ENCODE measurements at regions not wholly inside any gene's neighbourhood (a gene's known extent, or its start where the extent isn't known, plus 50 kb on each side); places are given as distances from the start of the nearest gene placed in this dataset.

GRCh38 chr9:80144856-80145255, 573.1 kb downstream of the TLE4 start:
- H3K79me2 ChIP-seq (ENCODE audit: control insufficient read depth, insufficient read depth, low read length) = no peaks in the 10 kb centered on the region
- dilution Hi-C loops (cut with MboI; ENCODE audit: extremely low pct_ligation_motif_present, low sequenced_read_pairs) = no loop called here
- no peak for FAIRE-seq

GRCh38 chr9:80144406-80144805, 572.6 kb downstream of the TLE4 start:
- Histone ChIP-seq H4K20me1 (replicated peaks; ENCODE audit: control insufficient read depth, extremely low read depth, insufficient read depth, low read length) (no peaks in the 10 kb centered on the region), H2AFZ (ENCODE audit: low read depth, low read length) (no peak overlapping the region), H3K4me1 (ENCODE audit: control insufficient read depth, extremely low read depth, insufficient read depth, low read length) (no peaks in the 10 kb centered on the region), H3K9me1 (replicated peaks; ENCODE audit: control insufficient read depth, extremely low read depth, insufficient read depth, low read length) (no peaks in the 10 kb centered on the region), H3K4me2 (ENCODE audit: insufficient read depth, low read length) (no peak overlapping the region), H3K9me3 (replicated peaks; ENCODE audit: control insufficient read depth, insufficient read depth, low read length) (no peaks in the 10 kb centered on the region), H3K36me3 (ENCODE audit: control insufficient read depth in 2 of 2, extremely low read depth in 1 of 2, insufficient read depth in 2 of 2, low read length in 2 of 2) (no peaks in the 10 kb centered on the region), H3K9ac (replicated peaks; ENCODE audit: extremely low read depth, insufficient read depth, low read length) (no peak overlapping the region), H3K27me3 (ENCODE audit: control insufficient read depth in 2 of 2, insufficient read depth in 2 of 2, low read length in 2 of 2) (no peaks in the 10 kb centered on the region), H3K27ac (ENCODE audit: insufficient read depth, low read depth, low read length) (no peak overlapping the region), H3K79me2 (ENCODE audit: control insufficient read depth, insufficient read depth, low read length) (no peaks in the 10 kb centered on the region), H3K4me3 (replicated peaks in 1 of 3; ENCODE audit: insufficient read depth in 1 of 3, low read depth in 1 of 3, low read length in 3 of 3) (no peak overlapping the region)
- dilution Hi-C loops (cut with MboI; ENCODE audit: extremely low pct_ligation_motif_present, low sequenced_read_pairs) (no loop called here), intact Hi-C loops (cut with micrococcal nuclease) (no loop called here)
- DNase-seq (ENCODE audit: low read depth, low spot score) = no peak
- ChIA-PET POLR2A (no interaction called here), CTCF (no interaction called here)
- BruUV-seq (replicated peaks) = no TSS peak
- no peak for FAIRE-seq
- TF ChIP-seq POLR2A (IDR thresholded peaks at IDR 0.05; ENCODE audit: low read depth, low read length) = no peak
- TF ChIP-seq GATA2 (IDR thresholded peaks at IDR 0.05; ENCODE audit: insufficient read depth, insufficient read length, low read depth, low read length) = no peak
- no peak for TF ChIP-seq CTCF (IDR thresholded peaks at IDR 0.05; ENCODE audit: extremely low read depth in 1 of 2, insufficient read depth in 1 of 2, low read depth in 1 of 2, low read length in 2 of 2)
- TF ChIP-seq MAX (IDR thresholded peaks at IDR 0.05; ENCODE audit: insufficient read depth, insufficient read length) = no peak
- TF ChIP-seq FOS (IDR thresholded peaks at IDR 0.05; ENCODE audit: borderline replicate concordance, insufficient read depth, low read length) = no peak
- TF ChIP-seq EZH2 (IDR thresholded peaks at IDR 0.05; ENCODE audit: borderline replicate concordance, low read depth, low read length, severe bottlenecking) = no peak
- TF ChIP-seq POLR2AphosphoS5 (IDR thresholded peaks at IDR 0.05; ENCODE audit: insufficient read depth, low read depth, low read length) = no peak
- no peak for TF ChIP-seq JUN (IDR thresholded peaks at IDR 0.05; ENCODE audit: borderline replicate concordance, insufficient read depth, insufficient read length, low read depth)
- no peak for TF ChIP-seq MYC (IDR thresholded peaks at IDR 0.05; ENCODE audit: low read depth, low read length)

More at GRCh38 chr9:80144856-80145255, 573.1 kb downstream of the TLE4 start:
- Histone ChIP-seq H3K27me3 (ENCODE audit: control insufficient read depth in 2 of 2, insufficient read depth in 2 of 2, low read length in 2 of 2) (no peaks in the 10 kb centered on the region), H3K4me2 (ENCODE audit: insufficient read depth, low read length) (no peak overlapping the region), H3K9me3 (replicated peaks; ENCODE audit: control insufficient read depth, insufficient read depth, low read length) (no peaks in the 10 kb centered on the region), H3K4me3 (replicated peaks in 1 of 3; ENCODE audit: insufficient read depth in 1 of 3, low read depth in 1 of 3, low read length in 3 of 3) (no peak overlapping the region), H2AFZ (ENCODE audit: low read depth, low read length) (no peak overlapping the region), H3K27ac (ENCODE audit: insufficient read depth, low read depth, low read length) (no peak overlapping the region), H3K9me1 (replicated peaks; ENCODE audit: control insufficient read depth, extremely low read depth, insufficient read depth, low read length) (no peaks in the 10 kb centered on the region), H3K36me3 (ENCODE audit: control insufficient read depth in 2 of 2, extremely low read depth in 1 of 2, insufficient read depth in 2 of 2, low read length in 2 of 2) (no peaks in the 10 kb centered on the region), H3K4me1 (ENCODE audit: control insufficient read depth, extremely low read depth, insufficient read depth, low read length) (no peaks in the 10 kb centered on the region), H4K20me1 (replicated peaks; ENCODE audit: control insufficient read depth, extremely low read depth, insufficient read depth, low read length) (no peaks in the 10 kb centered on the region), H3K9ac (replicated peaks; ENCODE audit: extremely low read depth, insufficient read depth, low read length) (no peak overlapping the region)
- POLR2A ChIA-PET = no interaction called here
- BruUV-seq (replicated peaks) = no TSS peak
- intact Hi-C loops (cut with micrococcal nuclease) = no loop called here
- TF ChIP-seq MYC (IDR thresholded peaks at IDR 0.05; ENCODE audit: low read depth, low read length) = no peak
- no peak for TF ChIP-seq FOS (IDR thresholded peaks at IDR 0.05; ENCODE audit: borderline replicate concordance, insufficient read depth, low read length)
- no peak for TF ChIP-seq EZH2 (IDR thresholded peaks at IDR 0.05; ENCODE audit: borderline replicate concordance, low read depth, low read length, severe bottlenecking)
- CTCF ChIA-PET = no interaction called here
- DNase-seq (ENCODE audit: low read depth, low spot score) = no peak
